IPS-20b (cell line): ENCODE measurements at regions not wholly inside any gene's neighbourhood (a gene's known extent, or its start where the extent isn't known, plus 50 kb on each side); places are given as distances from the start of the nearest gene placed in this dataset.

Source experiments
- H3K27ac ChIP-seq: one replicate; pipeline ENCODE4 v1.5.1; 2013; ENCODE audit warnings: low read length
- H3K27me3 ChIP-seq: 2 replicates; pipeline ENCODE4 v1.6.1; 2013; ENCODE audit warnings: mild to moderate bottlenecking, low read length, inconsistent platforms; ENCODE audit not compliant: insufficient read depth
- H3K36me3 ChIP-seq: 2 replicates; pipeline ENCODE4 v1.6.1; 2013; ENCODE audit warnings: low read depth, mild to moderate bottlenecking, inconsistent platforms, low read length, moderate library complexity; ENCODE audit not compliant: insufficient read depth
- H3K4me1 ChIP-seq: 2 replicates; pipeline ENCODE4 v1.6.1; 2013; ENCODE audit warnings: mild to moderate bottlenecking, control low read depth, inconsistent platforms, low read length, moderate library complexity; ENCODE audit not compliant: insufficient read depth
- H3K4me3 ChIP-seq: 2 replicates; pipeline ENCODE4 v1.5.1; 2013; ENCODE audit warnings: mild to moderate bottlenecking, low read length, inconsistent platforms
- H3K9ac ChIP-seq: 2 replicates; pipeline ENCODE4 v1.6.1; 2013; ENCODE audit warnings: low read depth, mild to moderate bottlenecking, inconsistent platforms, low read length, moderate library complexity
- H3K9me3 ChIP-seq: 2 replicates; pipeline ENCODE4 v1.6.1; 2013; ENCODE audit warnings: mild to moderate bottlenecking, low read depth, low read length, inconsistent platforms; ENCODE audit not compliant: insufficient read depth

- Histone ChIP-seq H3K9me3 (0 out of 2 replicates have a peak, but pooled peaks cover 9% of the 10 kb centered on the region), H3K36me3 (no peaks in the 10 kb centered on the region), H3K27ac (no peak overlapping the region), H3K4me1 (no peaks in the 10 kb centered on the region), H3K27me3 (no peaks in the 10 kb centered on the region), H3K9ac (no peak overlapping the region), H3K4me3 (no peak overlapping the region)
These were observed 107.8 kb upstream of the TENT5D start for GRCh38 chrX:80312448-80312847.

GRCh38 chrX:80316526-80316925 is 103.7 kb upstream of the TENT5D start:
- H3K27ac ChIP-seq: no peak overlapping the region
- H3K27me3 ChIP-seq: no peaks in the 10 kb centered on the region
- H3K4me3 ChIP-seq: no peak overlapping the region
- H3K4me1 ChIP-seq: no peaks in the 10 kb centered on the region
- H3K9me3 ChIP-seq: peaks cover 9% of the 10 kb centered on the region; the same call in 1 of the 2 replicates
- no peak overlapping the region for H3K9ac ChIP-seq
- no peaks in the 10 kb centered on the region for H3K36me3 ChIP-seq

- H3K27ac ChIP-seq: no peak overlapping the region
- peaks cover 9% of the 10 kb centered on the region; the same call in 1 of the 2 replicates for H3K9me3 ChIP-seq
- no peaks in the 10 kb centered on the region for H3K4me1 ChIP-seq
- H3K4me3 ChIP-seq: no peak overlapping the region
- H3K36me3 ChIP-seq: no peaks in the 10 kb centered on the region
- no peaks in the 10 kb centered on the region for H3K27me3 ChIP-seq
- no peak overlapping the region for H3K9ac ChIP-seq
These were observed 102.6 kb upstream of the TENT5D start for GRCh38 chrX:80317646-80318045.

- Histone ChIP-seq H3K36me3 (no peaks in the 10 kb centered on the region), H3K9me3 (no peaks in the 10 kb centered on the region), H3K4me3 (no peak overlapping the region), H3K27me3 (no peaks in the 10 kb centered on the region), H3K4me1 (no peaks in the 10 kb centered on the region), H3K9ac (no peak overlapping the region), H3K27ac (no peak overlapping the region)
These were observed 89.0 kb upstream of the TENT5D start for GRCh38 chrX:80331285-80331684.

- Histone ChIP-seq H3K9me3 (no peaks in the 10 kb centered on the region), H3K9ac (peak overlapping the region; percentile 80; the same call in 1 of the 2 replicates), H3K27ac (no peak overlapping the region), H3K4me1 (no peaks in the 10 kb centered on the region), H3K27me3 (no peaks in the 10 kb centered on the region), H3K36me3 (no peaks in the 10 kb centered on the region), H3K4me3 (peak overlapping the region; percentile 87)
These were observed 85.7 kb upstream of the TENT5D start for GRCh38 chrX:80334583-80334982.

- Histone ChIP-seq H3K36me3 (no peaks in the 10 kb centered on the region), H3K4me3 (peak overlapping the region; percentile 87), H3K27ac (no peak overlapping the region), H3K9ac (peak overlapping the region; percentile 80), H3K27me3 (no peaks in the 10 kb centered on the region), H3K4me1 (no peaks in the 10 kb centered on the region), H3K9me3 (no peaks in the 10 kb centered on the region)
These were observed 85.0 kb upstream of the TENT5D start for GRCh38 chrX:80335062-80335830.

- H3K27ac ChIP-seq: no peak overlapping the region
- H3K27me3 ChIP-seq: no peaks in the 10 kb centered on the region
- H3K4me3 ChIP-seq: no peak overlapping the region
- no peaks in the 10 kb centered on the region for H3K4me1 ChIP-seq
- H3K9ac ChIP-seq: no peak overlapping the region
- no peaks in the 10 kb centered on the region for H3K9me3 ChIP-seq
- H3K36me3 ChIP-seq: no peaks in the 10 kb centered on the region
These were observed 65.2 kb upstream of the TENT5D start for GRCh38 chrX:80354966-80355465.
